ENCODE measurements at regions not wholly inside any gene's neighbourhood (a gene's known extent, or its start where the extent isn't known, plus 50 kb on each side); places are given as distances from the start of the nearest gene placed in this dataset.

- H3K4me1 ChIP-seq, result peaks cover 3% of the 10 kb centered on the region
- no peaks in the 10 kb centered on the region for H3K9me3 ChIP-seq
- no peak overlapping the region for H3K27ac ChIP-seq
- H3K27me3 ChIP-seq, result no peaks in the 10 kb centered on the region
- H3K4me3 ChIP-seq, result no peak overlapping the region
- no peaks in the 10 kb centered on the region for H3K36me3 ChIP-seq
- TF ChIP-seq EP300 (IDR thresholded peaks at IDR 0.05) (no peak), CTCF (IDR thresholded peaks at IDR 0.05) (no peak), POLR2A (IDR thresholded peaks at IDR 0.05) (no peak), POLR2AphosphoS5 (IDR thresholded peaks at IDR 0.05) (no peak)
- DNase-seq (ENCODE audit: low spot score in 2 of 2), result no peak
These were observed 61.8 kb upstream of the POU2AF2 start for GRCh38 chr11:111183706-111184105.

GRCh38 chr11:111179184-111179910, 66.2 kb upstream of the POU2AF2 start:
- Histone ChIP-seq H3K9me3 (no peaks in the 10 kb centered on the region), H3K27ac (no peak overlapping the region), H3K4me3 (no peak overlapping the region), H3K36me3 (no peaks in the 10 kb centered on the region), H3K27me3 (no peaks in the 10 kb centered on the region), H3K4me1 (peaks cover 3% of the 10 kb centered on the region)
- no peak for TF ChIP-seq EP300 (IDR thresholded peaks at IDR 0.05)
- no peak for TF ChIP-seq POLR2AphosphoS5 (IDR thresholded peaks at IDR 0.05)
- no peak for TF ChIP-seq POLR2A (IDR thresholded peaks at IDR 0.05)
- TF ChIP-seq CTCF (IDR thresholded peaks at IDR 0.05), result no peak
- WGBS, result 46% methylated on average over 5 of the region's 5 CpGs
- DNase-seq (ENCODE audit: low spot score in 2 of 2), result no peak

GRCh38 chr11:111177037-111177871, 68.3 kb upstream of the POU2AF2 start:
- TF ChIP-seq POLR2AphosphoS5 (IDR thresholded peaks at IDR 0.05) (no peak), POLR2A (IDR thresholded peaks at IDR 0.05) (no peak), EP300 (IDR thresholded peaks at IDR 0.05) (no peak), CTCF (IDR thresholded peaks at IDR 0.05) (no peak)
- Histone ChIP-seq H3K27ac (no peak overlapping the region), H3K36me3 (no peaks in the 10 kb centered on the region), H3K4me3 (no peak overlapping the region), H3K9me3 (no peaks in the 10 kb centered on the region), H3K4me1 (no peaks in the 10 kb centered on the region), H3K27me3 (no peaks in the 10 kb centered on the region)
- no peak for DNase-seq (ENCODE audit: low spot score in 2 of 2)

- Histone ChIP-seq H3K36me3 (no peaks in the 10 kb centered on the region), H3K4me1 (no peaks in the 10 kb centered on the region), H3K9me3 (no peaks in the 10 kb centered on the region), H3K27ac (no peak overlapping the region), H3K27me3 (no peaks in the 10 kb centered on the region), H3K4me3 (no peak overlapping the region)
- TF ChIP-seq POLR2AphosphoS5 (IDR thresholded peaks at IDR 0.05), result no peak
- no peak for TF ChIP-seq EP300 (IDR thresholded peaks at IDR 0.05)
- TF ChIP-seq CTCF (IDR thresholded peaks at IDR 0.05), result no peak
- TF ChIP-seq POLR2A (IDR thresholded peaks at IDR 0.05), result no peak
- WGBS, result 77% methylated on average over 4 of the region's 4 CpGs
- DNase-seq (ENCODE audit: low spot score in 2 of 2), result no peak
These were observed 68.9 kb upstream of the POU2AF2 start for GRCh38 chr11:111176603-111177002.

GRCh38 chr11:111173221-111173620, 72.3 kb upstream of the POU2AF2 start:
- Histone ChIP-seq H3K27ac (no peak overlapping the region), H3K4me3 (no peak overlapping the region), H3K4me1 (no peaks in the 10 kb centered on the region), H3K27me3 (no peaks in the 10 kb centered on the region), H3K9me3 (no peaks in the 10 kb centered on the region), H3K36me3 (no peaks in the 10 kb centered on the region)
- no peak for TF ChIP-seq POLR2A (IDR thresholded peaks at IDR 0.05)
- no peak for TF ChIP-seq EP300 (IDR thresholded peaks at IDR 0.05)
- no peak for TF ChIP-seq POLR2AphosphoS5 (IDR thresholded peaks at IDR 0.05)
- TF ChIP-seq CTCF (IDR thresholded peaks at IDR 0.05), result no peak
- no peak for DNase-seq (ENCODE audit: low spot score in 2 of 2)
- 93% methylated on average over 3 of the region's 3 CpGs for WGBS

All from suprapubic skin (tissue), 4 donors.